Fibroblast of the aortic adventitia (primary cell): ENCODE measurements at regions not wholly inside any gene's neighbourhood (a gene's known extent, or its start where the extent isn't known, plus 50 kb on each side); places are given as distances from the start of the nearest gene placed in this dataset.
"Not testable (repeated sequence)": the region's sequence is repeated elsewhere in the genome, so short reads cannot be mapped to it uniquely, and the experiment has no call there.

ENCODE experiments used
- DNase-seq: peaks from one replicate; pipeline ENCODE4 v3.0.0-alpha.2; 2010; ENCODE audit warnings: low read depth
- H3K4me3 ChIP-seq: 2 replicates; pipeline ENCODE4 v1.5.1; 2011; ENCODE audit warnings: low read depth, mild to moderate bottlenecking, control low read depth, low read length, moderate library complexity
- CTCF ChIP-seq: IDR thresholded peaks from 2 replicates; pipeline ENCODE4 v1.5.1; 2011; ENCODE audit warnings: mild to moderate bottlenecking, low read length, control low read depth, inconsistent platforms; ENCODE audit not compliant: insufficient read depth

- no peak for DNase-seq
- no peak for TF ChIP-seq CTCF
- H3K4me3 ChIP-seq, result no peak overlapping the region
These were observed 110.8 kb upstream of the GRIN3A start for GRCh38 chr9:101849102-101849707.

GRCh38 chr9:101848485-101848919 lies 110.1 kb upstream of the GRIN3A start:
- no peak overlapping the region for H3K4me3 ChIP-seq
- TF ChIP-seq CTCF, result no peak
- no peak for DNase-seq

GRCh38 chr9:101846161-101846560 lies 107.7 kb upstream of the GRIN3A start:
- no peak for DNase-seq
- TF ChIP-seq CTCF, result no peak
- no peak overlapping the region for H3K4me3 ChIP-seq

DNA sequence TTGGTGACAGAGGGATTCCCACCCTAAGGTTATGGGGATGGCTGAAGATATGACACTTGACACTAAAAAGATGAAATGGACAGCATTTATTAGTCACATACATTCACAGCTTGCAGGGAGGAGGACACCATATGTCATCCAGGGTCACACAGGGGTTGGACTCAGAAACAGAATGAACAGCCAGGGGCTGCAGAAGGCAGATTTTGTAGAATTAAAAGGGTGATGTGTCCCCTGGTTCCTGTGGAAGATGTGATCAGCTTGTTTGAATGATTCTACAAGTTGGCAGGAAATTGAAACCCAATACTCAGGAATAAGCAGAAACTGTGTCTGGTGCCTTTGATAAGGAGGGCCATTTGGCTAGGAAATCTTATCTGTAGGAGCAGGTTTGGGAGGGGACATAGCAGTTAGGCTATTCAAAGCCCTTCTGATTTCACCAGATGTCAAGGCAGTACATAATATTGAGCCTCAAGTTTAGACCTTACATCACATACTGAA lies 102.3 kb upstream of the GRIN3A start:
- no peak for TF ChIP-seq CTCF
- DNase-seq, result no peak
- no peak overlapping the region for H3K4me3 ChIP-seq

GRCh38 chr9:101838988-101839387 lies 100.5 kb upstream of the GRIN3A start:
- not testable (repeated sequence) for H3K4me3 ChIP-seq, DNase-seq

- no peak for DNase-seq
- no peak for TF ChIP-seq CTCF
- H3K4me3 ChIP-seq, result no peak overlapping the region
These were observed 97.6 kb upstream of the GRIN3A start for GRCh38 chr9:101836021-101836420.

DNA sequence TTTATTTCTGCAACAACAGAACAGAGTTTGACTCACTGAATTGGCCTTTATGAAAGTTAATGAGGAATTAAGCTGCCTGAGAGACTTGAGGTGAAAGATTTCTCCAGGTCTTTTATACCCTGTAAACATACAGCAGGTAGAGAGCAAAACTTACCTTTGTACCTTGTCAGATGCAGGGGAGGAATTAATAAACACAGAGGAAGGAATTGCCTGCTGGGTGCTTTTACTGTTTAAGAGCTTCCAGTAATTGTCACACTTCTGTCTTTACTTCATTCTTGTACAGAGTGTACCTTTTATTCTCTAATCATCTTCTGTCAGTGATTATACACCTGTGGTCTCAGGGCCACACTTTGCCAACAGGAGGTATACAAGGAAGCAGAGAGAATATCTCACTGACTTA lies 94.0 kb upstream of the GRIN3A start:
- H3K4me3 ChIP-seq, result no peak overlapping the region
- DNase-seq, result no peak
- no peak for TF ChIP-seq CTCF

GRCh38 chr9:101821450-101821849 lies 83.0 kb upstream of the GRIN3A start:
- H3K4me3 ChIP-seq, DNase-seq: not testable (repeated sequence)

GRCh38 chr9:101820983-101821382 lies 82.5 kb upstream of the GRIN3A start:
- DNase-seq, H3K4me3 ChIP-seq: not testable (repeated sequence)
